ENCODE measurements at regions not wholly inside any gene's neighbourhood (a gene's known extent, or its start where the extent isn't known, plus 50 kb on each side); places are given as distances from the start of the nearest gene placed in this dataset.

- TF ChIP-seq TAF1 (conservative IDR thresholded peaks at IDR 0.05) (no peak), CTCF (IDR thresholded peaks at IDR 0.05; ENCODE audit: low read depth, low read length, missing input control) (no peak), ZBTB33 (IDR thresholded peaks at IDR 0.05) (no peak), YY1 (IDR thresholded peaks at IDR 0.05) (no peak), HNF4G (IDR thresholded peaks at IDR 0.05) (no peak), GABPA (IDR thresholded peaks at IDR 0.05 in 1 of 2, conservative IDR thresholded peaks at IDR 0.05 in 1 of 2) (no peak)
Measured at GRCh38 chr13:67833564-67833963, 603.4 kb upstream of the PCDH9 start.
